ENCODE measurements at regions not wholly inside any gene's neighbourhood (a gene's known extent, or its start where the extent isn't known, plus 50 kb on each side); places are given as distances from the start of the nearest gene placed in this dataset.

DNA sequence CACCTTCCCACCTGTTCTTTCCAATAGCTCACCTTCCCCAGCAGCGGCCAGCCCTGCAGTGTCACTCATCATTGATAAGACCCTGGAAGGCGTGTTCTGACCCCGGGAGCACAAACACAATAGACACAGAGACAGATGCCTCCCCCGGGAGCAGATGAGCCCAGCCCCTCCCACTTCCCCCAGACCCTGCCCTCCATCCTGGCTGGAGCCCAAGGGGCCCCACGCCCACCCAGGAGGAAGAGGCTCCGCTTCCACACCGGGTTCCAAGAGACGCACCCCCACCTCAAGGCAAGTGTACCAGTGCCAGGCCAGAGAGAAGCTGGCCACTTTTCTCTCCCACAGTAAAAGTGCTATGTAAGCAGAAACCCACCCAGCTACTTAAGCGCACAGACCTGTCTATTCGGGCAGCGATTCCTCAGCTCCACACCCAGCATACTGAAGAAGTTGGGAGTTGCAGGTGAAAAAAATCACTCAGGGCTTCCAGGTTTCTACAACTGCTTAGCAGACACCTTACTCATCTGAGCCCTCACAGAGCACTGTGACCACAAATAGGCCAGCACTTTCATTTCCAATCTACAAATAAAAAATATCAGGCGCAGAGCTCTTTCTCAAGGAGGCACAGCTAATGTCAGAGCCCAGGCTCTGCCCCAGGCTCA, 93.4 kb upstream of the NXT1 start:
- TF ChIP-seq CTCF (IDR thresholded peaks at IDR 0.05): no peak
- no peak for TF ChIP-seq POLR2A (IDR thresholded peaks at IDR 0.05)
